ENCODE measurements at regions not wholly inside any gene's neighbourhood (a gene's known extent, or its start where the extent isn't known, plus 50 kb on each side); places are given as distances from the start of the nearest gene placed in this dataset.
A peak's percentile ranks its signal among the peaks of the same experiment; 100 is the strongest.

- Histone ChIP-seq H3K27me3 (ENCODE audit: control insufficient read depth, insufficient read depth, low read length) (no peaks in the 10 kb centered on the region), H3K27ac (ENCODE audit: insufficient read depth, low read length) (no peak overlapping the region), H4K20me1 (ENCODE audit: control insufficient read depth, extremely low read depth, insufficient read depth, low read length) (no peaks in the 10 kb centered on the region), H3K36me3 (ENCODE audit: control insufficient read depth, insufficient read depth, low read length) (no peaks in the 10 kb centered on the region), H2AFZ (ENCODE audit: low read length) (no peak overlapping the region), H3K4me1 (ENCODE audit: control insufficient read depth, extremely low read depth, insufficient read depth, low read length) (peaks cover 12% of the 10 kb centered on the region), H3K4me3 (replicated peaks in 1 of 4; ENCODE audit: control extremely low read depth in 1 of 4, insufficient read depth in 1 of 4, low read depth in 3 of 4, low read length in 4 of 4) (no peak overlapping the region), H3K9me3 (ENCODE audit: control insufficient read depth, insufficient read depth, low read depth, low read length) (no peaks in the 10 kb centered on the region), H3K4me2 (ENCODE audit: extremely low read depth, insufficient read depth, low read length) (no peak overlapping the region), H3K9ac (ENCODE audit: insufficient read depth, low read length) (no peak overlapping the region), H3K79me2 (ENCODE audit: control insufficient read depth, insufficient read depth, low read length) (no peaks in the 10 kb centered on the region)
- TF ChIP-seq CTCF (conservative IDR thresholded peaks at IDR 0.05 in 1 of 2, IDR thresholded peaks at IDR 0.05 in 1 of 2; ENCODE audit: low read depth in 1 of 2, low read length in 2 of 2) = no peak
- TF ChIP-seq EZH2 (IDR thresholded peaks at IDR 0.05; ENCODE audit: low read length, missing control alignments) = no peak
- no peak for DNase-seq (ENCODE audit: low read depth in 2 of 2)
Observed at GRCh38 chr2:144946263-144946662, 426.3 kb upstream of the ZEB2 start.

GRCh38 chr2:144944546-144945220 lies 424.8 kb upstream of the ZEB2 start:
- Histone ChIP-seq H3K27ac (ENCODE audit: insufficient read depth, low read length) (peak overlapping the region; percentile 56), H2AFZ (ENCODE audit: low read length) (no peak overlapping the region), H3K27me3 (ENCODE audit: control insufficient read depth, insufficient read depth, low read length) (no peaks in the 10 kb centered on the region), H3K36me3 (ENCODE audit: control insufficient read depth, insufficient read depth, low read length) (no peaks in the 10 kb centered on the region), H3K9me3 (ENCODE audit: control insufficient read depth, insufficient read depth, low read depth, low read length) (no peaks in the 10 kb centered on the region), H3K4me2 (ENCODE audit: extremely low read depth, insufficient read depth, low read length) (no peak overlapping the region), H3K79me2 (ENCODE audit: control insufficient read depth, insufficient read depth, low read length) (no peaks in the 10 kb centered on the region), H3K4me3 (replicated peaks in 1 of 4; ENCODE audit: control extremely low read depth in 1 of 4, insufficient read depth in 1 of 4, low read depth in 3 of 4, low read length in 4 of 4) (no peak overlapping the region), H3K9ac (ENCODE audit: insufficient read depth, low read length) (no peak overlapping the region), H3K4me1 (ENCODE audit: control insufficient read depth, extremely low read depth, insufficient read depth, low read length) (peaks cover 10% of the 10 kb centered on the region), H4K20me1 (ENCODE audit: control insufficient read depth, extremely low read depth, insufficient read depth, low read length) (no peaks in the 10 kb centered on the region)
- DNase-seq (ENCODE audit: low read depth in 2 of 2) = no peak
- no peak for TF ChIP-seq CTCF (conservative IDR thresholded peaks at IDR 0.05 in 1 of 2, IDR thresholded peaks at IDR 0.05 in 1 of 2; ENCODE audit: low read depth in 1 of 2, low read length in 2 of 2)
- no peak for TF ChIP-seq EZH2 (IDR thresholded peaks at IDR 0.05; ENCODE audit: low read length, missing control alignments)

- no peak overlapping the region for H3K4me3 ChIP-seq (replicated peaks in 1 of 4; ENCODE audit: control extremely low read depth in 1 of 4, insufficient read depth in 1 of 4, low read depth in 3 of 4, low read length in 4 of 4)
- no peaks in the 10 kb centered on the region for H3K27me3 ChIP-seq (ENCODE audit: control insufficient read depth, insufficient read depth, low read length)
- peak overlapping the region; percentile 30 for H3K4me2 ChIP-seq (ENCODE audit: extremely low read depth, insufficient read depth, low read length)
- H3K9me3 ChIP-seq (ENCODE audit: control insufficient read depth, insufficient read depth, low read depth, low read length) = no peaks in the 10 kb centered on the region
- peaks cover 10% of the 10 kb centered on the region for H3K4me1 ChIP-seq (ENCODE audit: control insufficient read depth, extremely low read depth, insufficient read depth, low read length)
- H2AFZ ChIP-seq (ENCODE audit: low read length) = no peak overlapping the region
- H3K27ac ChIP-seq (ENCODE audit: insufficient read depth, low read length) = peak overlapping the region; percentile 56
- H3K79me2 ChIP-seq (ENCODE audit: control insufficient read depth, insufficient read depth, low read length) = no peaks in the 10 kb centered on the region
- no peak overlapping the region for H3K9ac ChIP-seq (ENCODE audit: insufficient read depth, low read length)
- H4K20me1 ChIP-seq (ENCODE audit: control insufficient read depth, extremely low read depth, insufficient read depth, low read length) = no peaks in the 10 kb centered on the region
- TF ChIP-seq EZH2 (IDR thresholded peaks at IDR 0.05; ENCODE audit: low read length, missing control alignments) = no peak
- TF ChIP-seq CTCF (conservative IDR thresholded peaks at IDR 0.05 in 1 of 2, IDR thresholded peaks at IDR 0.05 in 1 of 2; ENCODE audit: low read depth in 1 of 2, low read length in 2 of 2) = no peak
- DNase-seq (ENCODE audit: low read depth in 2 of 2) = peak; percentile 69 to 77
- H3K36me3 ChIP-seq (ENCODE audit: control insufficient read depth, insufficient read depth, low read length) = no peaks in the 10 kb centered on the region
Observed at GRCh38 chr2:144943986-144944385, 424.1 kb upstream of the ZEB2 start.

Measured in fibroblast of lung (primary cell).